IMR-90 (cell line): ENCODE measurements at regions not wholly inside any gene's neighbourhood (a gene's known extent, or its start where the extent isn't known, plus 50 kb on each side); places are given as distances from the start of the nearest gene placed in this dataset.

ENCODE experiments used
- ATAC-seq: fragments of 200-7000 bp; cut with Tn5 transposase; 2 replicates; pipeline ENCODE4 v1.9.1; 2020; ENCODE audit warnings: low read depth, mild to moderate bottlenecking, moderate library complexity
- BruUV-seq: library from RNA; stranded (reverse); fragments of 400-500 nt; replicated peaks from 2 replicates; lab custom pipeline; 2021; lab: Mats Ljungman, UMichigan
- CTCF ChIA-PET: fragments of 300-600 bp; formaldehyde crosslinking; extraction: SDS; loops from one replicate; lab custom pipeline; 2021; ENCODE audit warnings: antibody characterized with exemption; lab: Yijun Ruan, JAX
- POLR2A ChIA-PET: fragments of 300-600 bp; sonication (Branson Sonifier 250); formaldehyde crosslinking; loops from one replicate; lab custom pipeline; 2022; ENCODE audit warnings: antibody characterized with exemption; ENCODE audit not compliant: unreplicated experiment; lab: Charles Lee
- DNase-seq: peaks from one replicate; pipeline ENCODE4 v3.0.0; 2013
- H2AFZ ChIP-seq: replicated peaks from 2 replicates; pipeline ENCODE3; 2013; ENCODE audit warnings: low read length, mild to moderate bottlenecking; ENCODE audit not compliant: poor library complexity
- H2AK5ac ChIP-seq: 2 replicates; pipeline ENCODE4 v1.6.1; 2013; ENCODE audit warnings: low read depth, low read length, inconsistent platforms
- H2AK9ac ChIP-seq: replicated peaks from 2 replicates; pipeline ENCODE3; 2013; ENCODE audit warnings: mild to moderate bottlenecking, low read depth, low read length, moderate library complexity; ENCODE audit not compliant: poor library complexity
- H2BK120ac ChIP-seq: 2 replicates; pipeline ENCODE4 v1.6.1; 2013; ENCODE audit warnings: low read depth, low read length, inconsistent platforms
- H2BK15ac ChIP-seq: 3 replicates; pipeline ENCODE4 v1.6.1; 2013; ENCODE audit warnings: low read depth, low read length, inconsistent platforms
- H2BK20ac ChIP-seq: 2 replicates; pipeline ENCODE4 v1.6.1; 2013; ENCODE audit warnings: low read depth, mild to moderate bottlenecking, inconsistent platforms, low read length, moderate library complexity
- H2BK5ac ChIP-seq: 2 replicates; pipeline ENCODE4 v1.6.1; 2013; ENCODE audit warnings: mild to moderate bottlenecking, low read depth, low read length, inconsistent platforms; ENCODE audit not compliant: poor library complexity, severe bottlenecking
- H3K14ac ChIP-seq: replicated peaks from 2 replicates; pipeline ENCODE4 v1.6.1; 2013; ENCODE audit warnings: low read depth, low read length, inconsistent platforms
- H3K18ac ChIP-seq: 2 replicates; pipeline ENCODE4 v1.6.1; 2013; ENCODE audit warnings: low read depth, low read length, control low read depth
- H3K23ac ChIP-seq: 2 replicates; pipeline ENCODE4 v1.6.1; 2013; ENCODE audit warnings: low read depth, low read length, inconsistent platforms
- H3K27ac ChIP-seq: 2 replicates; pipeline ENCODE4 v1.5.1; 2013; ENCODE audit warnings: mild to moderate bottlenecking, control low read depth, low read length; ENCODE audit not compliant: insufficient read depth
- H3K27me3 ChIP-seq: 2 replicates; pipeline ENCODE4 v1.6.1; 2013; ENCODE audit warnings: low read length; ENCODE audit not compliant: control insufficient read depth, insufficient read depth
- H3K36me3 ChIP-seq: 2 replicates; pipeline ENCODE4 v1.6.1; 2013; ENCODE audit warnings: low read length, mixed read lengths; ENCODE audit not compliant: control insufficient read depth, insufficient read depth
- H3K4ac ChIP-seq: 2 replicates; pipeline ENCODE4 v1.6.1; 2013; ENCODE audit warnings: low read depth, low read length, inconsistent platforms
- H3K4me1 ChIP-seq: 2 replicates; pipeline ENCODE4 v1.6.1; 2013; ENCODE audit warnings: low read length, mixed read lengths; ENCODE audit not compliant: control insufficient read depth, insufficient read depth
- H3K4me2 ChIP-seq: 2 replicates; pipeline ENCODE4 v1.6.1; 2013; ENCODE audit warnings: low read depth, mild to moderate bottlenecking, control low read depth, low read length, moderate library complexity
- H3K4me3 ChIP-seq: 2 replicates; pipeline ENCODE4 v1.5.1; 2013; ENCODE audit warnings: low read depth, mild to moderate bottlenecking, control low read depth, low read length, moderate library complexity; ENCODE audit not compliant: insufficient read depth
- H3K56ac ChIP-seq: 2 replicates; pipeline ENCODE4 v1.6.1; 2013; ENCODE audit warnings: low read length, inconsistent platforms; ENCODE audit not compliant: insufficient read depth; ENCODE audit errors: extremely low read depth
- H3K79me1 ChIP-seq, 2 experiments: 2 replicates each; pipeline ENCODE4 v1.6.1; 2013; ENCODE audit warnings: low read length in 2 of 2, inconsistent platforms in 1 of 2, low read depth in 1 of 2
- H3K9ac ChIP-seq: 2 replicates; pipeline ENCODE4 v1.6.1; 2013; ENCODE audit warnings: low read depth, low read length, control low read depth
- H3K9me1 ChIP-seq: 2 replicates; pipeline ENCODE4 v1.6.1; 2013; ENCODE audit warnings: low read length, inconsistent platforms; ENCODE audit not compliant: insufficient read depth
- H3K9me3 ChIP-seq: 2 replicates; pipeline ENCODE4 v1.6.1; 2013; ENCODE audit warnings: low read length; ENCODE audit not compliant: control insufficient read depth, insufficient read depth
- H4K20me1 ChIP-seq: 2 replicates; pipeline ENCODE4 v1.6.1; 2013; ENCODE audit warnings: low read length, inconsistent platforms; ENCODE audit not compliant: insufficient read depth
- H4K5ac ChIP-seq: 2 replicates; pipeline ENCODE4 v1.6.1; 2013; ENCODE audit warnings: mild to moderate bottlenecking, low read depth, low read length, control low read depth
- H4K8ac ChIP-seq, 2 experiments: 2 replicates each; pipeline ENCODE4 v1.6.1; 2013; ENCODE audit warnings: low read depth in 2 of 2, low read length in 2 of 2, control low read depth in 1 of 2, inconsistent platforms in 1 of 2
- H4K91ac ChIP-seq: 2 replicates; pipeline ENCODE4 v1.6.1; 2013; ENCODE audit warnings: low read depth, low read length, inconsistent platforms; ENCODE audit not compliant: insufficient read depth
- ELK1 ChIP-seq: fragments of 150-350 bp; IDR thresholded peaks from 2 replicates; pipeline ENCODE4 v1.6.1; 2016; ENCODE audit warnings: low read depth, mild to moderate bottlenecking, low read length, moderate library complexity, borderline replicate concordance
- FOS ChIP-seq: fragments of 150-350 bp; IDR thresholded peaks from 2 replicates; pipeline ENCODE4 v1.6.1; 2016; ENCODE audit warnings: low read depth, low read length
- WGBS, 2 experiments: methylation state at CpG; one replicate each; pipeline versions ENCODE4 v1.1.5 to v1.1.7; 2013; ENCODE audit warnings: missing lambda C conversion rate in 2 of 2; ENCODE audit not compliant: insufficient read length in 1 of 2; ENCODE audit errors: extremely low coverage in 2 of 2; 5-methylcytosine and 5-hydroxymethylcytosine counted together
- dilution Hi-C: fragments of 300-500 bp; cut with HindIII; formaldehyde crosslinking; loops from one replicate; pipeline ENCODE4 v1.14.3; 2018; ENCODE audit warnings: low sequenced_read_pairs; ENCODE audit not compliant: unreplicated experiment
- in situ Hi-C: fragments of 300-500 bp; cut with MboI; formaldehyde crosslinking; loops from 3 replicates; pipeline ENCODE4 v1.14.3; 2019; ENCODE audit warnings: low sequenced_read_pairs, inconsistent platforms, mixed read lengths
- intact Hi-C: fragments of 100-400 bp; cut with micrococcal nuclease; formaldehyde crosslinking; loops from 2 replicates; pipeline ENCODE4 v1.10.0; 2022

- DNase-seq = no peak
- H3K4ac ChIP-seq = no peak overlapping the region
- intact Hi-C loops = no loop called here
- H3K27ac ChIP-seq = no peak overlapping the region
- dilution Hi-C loops = no loop called here
- no peak overlapping the region for H3K4me3 ChIP-seq
- no peak overlapping the region for H3K9ac ChIP-seq
- H3K36me3 ChIP-seq = no peaks in the 10 kb centered on the region
- ATAC-seq = no peak
- H4K20me1 ChIP-seq = no peaks in the 10 kb centered on the region
- no CpG with 5 or more reads among the region's 2 CpGs for WGBS, 2 experiments
- no peak overlapping the region for H4K91ac ChIP-seq
- no TSS peak for BruUV-seq
- no peak overlapping the region for H4K8ac ChIP-seq
- no peak overlapping the region for H3K23ac ChIP-seq
- in situ Hi-C loops = no loop called here
- H3K18ac ChIP-seq = no peak overlapping the region
- no peak overlapping the region for H3K14ac ChIP-seq
- TF ChIP-seq ELK1 = no peak
- no peak for TF ChIP-seq FOS
- H2AK5ac ChIP-seq = no peak overlapping the region
- no peak overlapping the region for H3K4me2 ChIP-seq
- no peak overlapping the region for H2BK120ac ChIP-seq
- H3K79me1 ChIP-seq = no peaks in the 10 kb centered on the region
- no peaks in the 10 kb centered on the region for H3K27me3 ChIP-seq
- no peak overlapping the region for H2BK20ac ChIP-seq
- H2BK5ac ChIP-seq = no peak overlapping the region
- no peak overlapping the region for H2BK15ac ChIP-seq
- no peak overlapping the region for H2AFZ ChIP-seq
- H3K56ac ChIP-seq = no peak overlapping the region
- peaks cover 5% of the 10 kb centered on the region for H3K9me3 ChIP-seq
- H4K5ac ChIP-seq = no peak overlapping the region
- H3K4me1 ChIP-seq = no peaks in the 10 kb centered on the region
- CTCF ChIA-PET = no interaction called here
- POLR2A ChIA-PET = no interaction called here
- no peaks in the 10 kb centered on the region for H3K9me1 ChIP-seq
- H2AK9ac ChIP-seq = no peak overlapping the region
Measured at GRCh38 chr18:30613467-30613801, 429.1 kb downstream of the DSC3 start.
